Spleen (tissue), 11 donors: ENCODE measurements at regions not wholly inside any gene's neighbourhood (a gene's known extent, or its start where the extent isn't known, plus 50 kb on each side); places are given as distances from the start of the nearest gene placed in this dataset.

Source experiments
- DNase-seq: peaks from one replicate; pipeline ENCODE4 v3.0.0-alpha.2; 2020
- H3K27ac ChIP-seq, 8 donors: fragments of 200-600 bp; sonication (generic) in 7 of 8; 1 replicate in 4 of 8; 2 replicates in 4 of 8; pipeline versions ENCODE4 v1.5.0 to v1.8.0; 2016 to 2021; ENCODE audit warnings: inconsistent platforms in 4 of 8, mild to moderate bottlenecking in 4 of 8, moderate library complexity in 1 of 8
- H3K27me3 ChIP-seq, 7 donors: fragments of 200-600 bp; sonication (generic) in 6 of 7; replicated peaks in 1 of 7; 1 replicate in 4 of 7; 2 replicates in 3 of 7; pipeline versions ENCODE4 v1.5.0 to v1.8.0; 2016 to 2021; ENCODE audit warnings: inconsistent platforms in 3 of 7, mild to moderate bottlenecking in 1 of 7
- H3K36me3 ChIP-seq, 6 donors: fragments of 200-600 bp; sonication (generic) in 5 of 6; 1 replicate in 4 of 6; 2 replicates in 2 of 6; pipeline versions ENCODE4 v1.5.0 to v1.8.0; 2016 to 2021; ENCODE audit warnings: inconsistent platforms in 2 of 6
- H3K4me1 ChIP-seq, 6 donors: fragments of 200-600 bp; sonication (generic) in 5 of 6; 1 replicate in 3 of 6; 2 replicates in 3 of 6; pipeline versions ENCODE4 v1.5.0 to v1.8.0; 2016 to 2021; ENCODE audit warnings: inconsistent platforms in 3 of 6
- H3K4me3 ChIP-seq, 8 donors: fragments of 200-600 bp; sonication (generic) in 7 of 8; 1 replicate in 4 of 8; 2 replicates in 4 of 8; pipeline versions ENCODE4 v1.5.0 to v1.8.0; 2016 to 2021; ENCODE audit warnings: inconsistent platforms in 4 of 8, mild to moderate bottlenecking in 4 of 8, moderate library complexity in 2 of 8
- H3K9me3 ChIP-seq, 8 donors: fragments of 200-600 bp; sonication (generic) in 7 of 8; 1 replicate in 4 of 8; 2 replicates in 4 of 8; pipeline versions ENCODE4 v1.5.0 to v1.8.0; 2016 to 2021; ENCODE audit warnings: inconsistent platforms in 4 of 8
- POLR2A ChIP-seq, 3 donors: fragments of 450-650 bp; IDR thresholded peaks; one replicate each; pipeline ENCODE4 v1.5.1; 2017; ENCODE audit warnings: antibody characterized with exemption in 3 of 3, mild to moderate bottlenecking in 1 of 3
- POLR2AphosphoS5 ChIP-seq, 3 donors: sonication (generic); formaldehyde crosslinking; IDR thresholded peaks; one replicate each; pipeline ENCODE4 v1.5.1; 2017; ENCODE audit warnings: antibody characterized with exemption in 3 of 3
- WGBS, 5 donors: extraction: QIAGEN DNeasy Blood & Tissue Kit in 3 of 5; methylation state at CpG; one replicate each; pipeline versions ENCODE4 v1.1.5 to v1.1.7; 2013 to 2018; 5-methylcytosine and 5-hydroxymethylcytosine counted together
- intact Hi-C: fragments of 100-400 bp; cut with DNase I; formaldehyde crosslinking; loops from one replicate; pipeline ENCODE4 v1.15.0; 2023; ENCODE audit warnings: low total_unique reads
- TF ChIP-seq, protein P1 (sequence below), 11 experiments: fragments of 200-600 bp in 7 of 11; fragments of 450-650 bp in 4 of 11; sonication (generic) in 4 of 11; IDR thresholded peaks in 8 of 11; conservative IDR thresholded peaks in 3 of 11; 1 replicate in 7 of 11; 2 replicates in 4 of 11; pipeline versions ENCODE4 v1.4.0 to v1.8.0; 2016 to 2021; ENCODE audit warnings: antibody characterized with exemption in 11 of 11, inconsistent platforms in 4 of 11, mild to moderate bottlenecking in 1 of 11
- donor health status: healthy with polysubstance abuse.
- donor health status: DM: no; HTN: no; CAD: no; lungs with moderate emphysema.
- donor health status: DM: no; HTN: no; CAD: no.
- donor health status: Bipolar disorder and iron deficiency.
- donor health status: healthy.
- donor health status: DM: no; HTN: no; CAD: no.
- donor health status: DM: yes; HTN: yes; CAD: no.

DNA sequence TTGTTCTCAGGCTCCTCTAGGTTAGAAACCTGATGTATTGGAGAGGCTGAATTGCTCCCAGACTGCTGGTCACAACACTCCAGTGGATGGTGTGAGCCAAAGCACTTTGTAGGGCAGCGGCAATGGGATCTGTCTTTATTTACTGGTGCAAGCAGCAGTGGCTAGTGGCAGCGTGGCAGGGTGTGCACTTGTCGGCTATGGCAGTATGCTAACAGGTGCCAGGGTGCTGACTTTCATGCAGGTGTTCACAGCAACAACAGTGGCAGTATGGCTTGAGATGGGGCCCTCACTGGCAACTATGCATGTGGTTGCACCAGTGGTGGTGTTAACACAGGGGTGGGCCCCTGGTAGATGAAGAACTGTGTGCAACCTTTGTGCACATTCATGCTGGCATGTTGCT lies 347.8 kb downstream of the DSC3 start:
- TF ChIP-seq POLR2A (IDR thresholded peaks at IDR 0.05) = no peak
- TF ChIP-seq POLR2AphosphoS5 (IDR thresholded peaks at IDR 0.05) = no peak
- TF ChIP-seq, protein P1, sequence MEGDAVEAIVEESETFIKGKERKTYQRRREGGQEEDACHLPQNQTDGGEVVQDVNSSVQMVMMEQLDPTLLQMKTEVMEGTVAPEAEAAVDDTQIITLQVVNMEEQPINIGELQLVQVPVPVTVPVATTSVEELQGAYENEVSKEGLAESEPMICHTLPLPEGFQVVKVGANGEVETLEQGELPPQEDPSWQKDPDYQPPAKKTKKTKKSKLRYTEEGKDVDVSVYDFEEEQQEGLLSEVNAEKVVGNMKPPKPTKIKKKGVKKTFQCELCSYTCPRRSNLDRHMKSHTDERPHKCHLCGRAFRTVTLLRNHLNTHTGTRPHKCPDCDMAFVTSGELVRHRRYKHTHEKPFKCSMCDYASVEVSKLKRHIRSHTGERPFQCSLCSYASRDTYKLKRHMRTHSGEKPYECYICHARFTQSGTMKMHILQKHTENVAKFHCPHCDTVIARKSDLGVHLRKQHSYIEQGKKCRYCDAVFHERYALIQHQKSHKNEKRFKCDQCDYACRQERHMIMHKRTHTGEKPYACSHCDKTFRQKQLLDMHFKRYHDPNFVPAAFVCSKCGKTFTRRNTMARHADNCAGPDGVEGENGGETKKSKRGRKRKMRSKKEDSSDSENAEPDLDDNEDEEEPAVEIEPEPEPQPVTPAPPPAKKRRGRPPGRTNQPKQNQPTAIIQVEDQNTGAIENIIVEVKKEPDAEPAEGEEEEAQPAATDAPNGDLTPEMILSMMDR (IDR thresholded peaks at IDR 0.05 in 8 of 11, conservative IDR thresholded peaks at IDR 0.05 in 3 of 11) = no peak
- DNase-seq = no peak
- Histone ChIP-seq H3K9me3 (no peaks in the 10 kb centered on the region), H3K4me3 (no peak overlapping the region), H3K27ac (no peak overlapping the region), H3K36me3 (no peaks in the 10 kb centered on the region), H3K27me3 (no peaks in the 10 kb centered on the region), H3K4me1 (no peaks in the 10 kb centered on the region)
- 73 to 93% (median 90%) methylated on average over 2 to 3 of the region's 3 CpGs for WGBS, 5 donors
- intact Hi-C loops = no loop called here

DNA sequence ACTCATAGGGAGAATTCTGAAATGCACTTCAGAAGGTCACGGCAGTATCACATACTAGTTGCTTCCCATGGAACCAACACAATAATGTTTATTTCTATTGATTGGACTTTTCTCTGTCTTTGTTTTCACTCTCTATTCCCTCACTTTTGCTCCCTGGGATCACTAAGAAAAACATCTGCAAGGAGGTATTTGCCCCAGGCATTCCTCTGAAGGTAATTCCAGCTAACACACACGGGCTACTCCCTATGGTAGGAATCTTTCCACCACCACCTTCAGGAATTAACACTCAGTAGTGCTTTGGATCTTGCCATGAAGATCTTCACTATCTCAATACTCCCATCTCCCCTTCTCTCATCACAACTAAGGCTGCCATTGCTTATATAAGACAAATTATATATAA lies 353.3 kb downstream of the DSC3 start:
- WGBS, 5 donors = 76 to 92% (median 78%) methylated on average over 2 of the region's 2 CpGs
- no peak for TF ChIP-seq POLR2A (IDR thresholded peaks at IDR 0.05)
- no peaks in the 10 kb centered on the region for H3K27me3 ChIP-seq
- H3K4me3 ChIP-seq = no peak overlapping the region
- no peaks in the 10 kb centered on the region for H3K9me3 ChIP-seq
- no peak overlapping the region for H3K27ac ChIP-seq
- H3K36me3 ChIP-seq = no peaks in the 10 kb centered on the region
- DNase-seq = no peak
- no peaks in the 10 kb centered on the region for H3K4me1 ChIP-seq
- intact Hi-C loops = no loop called here

DNA sequence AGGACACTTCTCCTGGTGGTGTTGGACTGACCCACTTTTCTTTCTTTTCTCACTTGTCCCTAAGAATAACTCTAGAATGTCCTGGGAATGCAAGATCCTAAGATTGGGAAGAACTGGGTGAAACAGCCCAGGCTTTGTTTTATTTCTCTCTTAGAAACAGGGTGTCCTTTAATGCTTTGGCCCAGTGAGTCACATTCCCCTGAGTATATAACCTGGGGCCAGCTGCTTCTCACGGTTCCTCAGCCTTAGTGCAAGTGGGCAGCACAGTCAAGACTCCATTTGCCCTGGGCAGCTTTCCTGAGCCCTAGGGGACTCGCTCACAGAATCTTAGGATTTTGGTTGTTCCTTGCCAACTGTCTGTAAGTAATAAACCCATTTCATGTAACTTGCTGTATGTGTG lies 355.0 kb downstream of the DSC3 start:
- no peaks in the 10 kb centered on the region for H3K9me3 ChIP-seq
- intact Hi-C loops = no loop called here
- WGBS, 5 donors = 61 to 80% (median 73%) methylated on average over 2 of the region's 2 CpGs
- no peak for DNase-seq
- H3K27me3 ChIP-seq = no peaks in the 10 kb centered on the region
- no peak overlapping the region for H3K4me3 ChIP-seq
- no peaks in the 10 kb centered on the region for H3K36me3 ChIP-seq
- H3K27ac ChIP-seq = no peak overlapping the region
- H3K4me1 ChIP-seq = no peaks in the 10 kb centered on the region
- no peak for TF ChIP-seq POLR2A (IDR thresholded peaks at IDR 0.05)
- TF ChIP-seq, protein P1 (IDR thresholded peaks at IDR 0.05 in 8 of 11, conservative IDR thresholded peaks at IDR 0.05 in 3 of 11) = no peak
- TF ChIP-seq POLR2AphosphoS5 (IDR thresholded peaks at IDR 0.05) = no peak

DNA sequence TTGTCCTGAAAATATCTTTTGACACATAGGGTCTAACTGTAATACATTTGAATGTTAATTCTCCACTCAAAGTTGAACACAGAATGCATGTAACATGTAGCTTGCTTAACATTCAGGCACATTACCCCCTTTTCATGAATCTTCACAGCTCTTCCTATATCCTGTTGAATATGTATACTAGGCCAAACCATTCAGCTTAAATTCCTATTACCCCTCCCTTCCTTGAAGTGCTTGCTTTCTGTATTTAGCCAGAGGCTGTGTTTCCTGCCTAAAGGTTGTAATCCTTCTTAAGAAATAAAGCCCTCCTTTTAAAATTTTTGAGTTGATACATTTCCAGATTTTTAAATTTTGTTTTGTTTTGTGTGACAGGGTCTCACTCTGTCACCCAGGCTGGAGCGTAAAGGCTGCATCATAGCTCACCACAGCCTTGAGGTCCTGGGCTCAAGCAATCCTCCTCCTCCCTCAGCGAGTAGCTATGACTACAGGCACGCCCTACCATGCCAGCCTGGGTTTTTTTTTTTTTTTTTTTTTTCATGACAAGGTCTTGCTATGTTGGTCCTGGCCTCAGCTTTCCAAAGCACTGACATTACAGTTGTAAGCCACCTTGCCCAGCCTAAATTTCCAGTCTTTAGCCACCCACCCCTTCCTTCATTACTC lies 357.6 kb downstream of the DSC3 start:
- Histone ChIP-seq H3K27me3 (no peaks in the 10 kb centered on the region), H3K27ac (no peak overlapping the region), H3K9me3 (no peaks in the 10 kb centered on the region), H3K36me3 (no peaks in the 10 kb centered on the region), H3K4me1 (no peaks in the 10 kb centered on the region), H3K4me3 (no peak overlapping the region)
- TF ChIP-seq, protein P1 (IDR thresholded peaks at IDR 0.05 in 8 of 11, conservative IDR thresholded peaks at IDR 0.05 in 3 of 11) = no peak
- TF ChIP-seq POLR2A (IDR thresholded peaks at IDR 0.05) = no peak
- no peak for TF ChIP-seq POLR2AphosphoS5 (IDR thresholded peaks at IDR 0.05)
- 29 to 61% (median 44%) methylated on average over 3 of the region's 3 CpGs for WGBS, 5 donors
- intact Hi-C loops = no loop called here
- DNase-seq = no peak

DNA sequence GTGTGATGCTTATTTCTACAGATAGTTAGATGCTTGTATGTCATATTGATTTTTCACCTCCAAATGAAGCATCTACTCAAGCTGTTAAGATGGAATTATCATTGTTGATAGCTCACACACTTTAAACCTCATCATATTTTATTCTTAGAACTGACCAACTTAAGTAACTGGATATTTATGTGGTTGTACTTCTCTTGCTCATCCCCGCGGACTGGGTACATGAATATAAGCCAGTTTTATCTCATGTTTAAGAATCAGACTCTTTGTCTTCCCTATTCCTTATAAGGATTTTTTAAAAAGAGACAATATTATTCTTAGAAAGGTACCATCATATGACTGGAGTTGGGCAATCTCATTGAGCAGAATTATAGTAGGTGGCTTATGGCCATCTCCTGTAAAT lies 358.7 kb downstream of the DSC3 start:
- Histone ChIP-seq H3K36me3 (no peaks in the 10 kb centered on the region), H3K9me3 (no peaks in the 10 kb centered on the region), H3K4me1 (no peaks in the 10 kb centered on the region), H3K27ac (no peak overlapping the region), H3K4me3 (no peak overlapping the region), H3K27me3 (no peaks in the 10 kb centered on the region)
- intact Hi-C loops = no loop called here
- whole genome bisulfite sequencing, 5 donors = 91 to 97% (median 94%) methylated on average over 2 of the region's 2 CpGs
- DNase-seq = no peak
- no peak for TF ChIP-seq POLR2AphosphoS5 (IDR thresholded peaks at IDR 0.05)
- no peak for TF ChIP-seq POLR2A (IDR thresholded peaks at IDR 0.05)
- TF ChIP-seq, protein P1 (IDR thresholded peaks at IDR 0.05 in 8 of 11, conservative IDR thresholded peaks at IDR 0.05 in 3 of 11) = no peak
